ENCODE measurements at regions not wholly inside any gene's neighbourhood (a gene's known extent, or its start where the extent isn't known, plus 50 kb on each side); places are given as distances from the start of the nearest gene placed in this dataset.

DNA sequence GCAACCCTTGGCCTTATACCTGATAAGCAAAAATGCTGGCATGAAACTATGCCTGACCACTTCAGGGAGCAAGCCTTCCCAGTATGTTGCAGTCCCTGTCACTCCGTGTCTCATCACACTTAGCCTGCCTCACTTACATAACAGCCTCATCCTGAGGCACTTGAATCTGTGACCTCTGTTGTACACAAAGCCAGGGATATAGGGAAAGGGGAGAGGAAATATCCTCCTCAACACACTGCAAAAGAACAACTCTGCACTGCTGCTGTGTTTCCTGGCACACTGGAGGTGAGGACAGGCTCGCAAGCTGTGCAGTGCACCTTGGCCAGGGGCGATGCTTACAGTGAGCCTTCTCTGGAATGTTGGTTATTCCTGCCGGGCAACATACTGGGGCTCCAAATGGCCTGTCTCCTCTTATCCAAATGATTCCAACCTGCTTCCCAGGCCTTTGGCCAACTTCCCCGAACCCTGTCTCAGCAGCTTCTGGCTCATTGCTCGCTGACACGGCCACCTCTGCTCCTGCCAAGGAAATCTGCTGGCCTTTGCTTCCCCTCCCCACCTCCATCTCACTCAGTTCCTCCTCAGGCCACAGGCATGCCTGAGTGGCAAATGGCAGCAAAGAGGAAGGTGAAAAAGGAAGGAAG lies 109.2 kb downstream of the CD47 start:
- TF ChIP-seq CTCF (conservative IDR thresholded peaks at IDR 0.05; ENCODE audit: low read depth, low read length) (no peak), EZH2 (IDR thresholded peaks at IDR 0.05; ENCODE audit: low read length, unreplicated experiment) (no peak)

Measured in PC-3 (cell line).